GM19455 (cell line): ENCODE measurements at regions not wholly inside any gene's neighbourhood (a gene's known extent, or its start where the extent isn't known, plus 50 kb on each side); places are given as distances from the start of the nearest gene placed in this dataset.

Source experiments
- ATAC-seq: cut with Tn5 transposase; IDR thresholded peaks from one replicate; pipeline ENCODE4 v1.9.1; 2021; ENCODE audit not compliant: unreplicated experiment

DNA sequence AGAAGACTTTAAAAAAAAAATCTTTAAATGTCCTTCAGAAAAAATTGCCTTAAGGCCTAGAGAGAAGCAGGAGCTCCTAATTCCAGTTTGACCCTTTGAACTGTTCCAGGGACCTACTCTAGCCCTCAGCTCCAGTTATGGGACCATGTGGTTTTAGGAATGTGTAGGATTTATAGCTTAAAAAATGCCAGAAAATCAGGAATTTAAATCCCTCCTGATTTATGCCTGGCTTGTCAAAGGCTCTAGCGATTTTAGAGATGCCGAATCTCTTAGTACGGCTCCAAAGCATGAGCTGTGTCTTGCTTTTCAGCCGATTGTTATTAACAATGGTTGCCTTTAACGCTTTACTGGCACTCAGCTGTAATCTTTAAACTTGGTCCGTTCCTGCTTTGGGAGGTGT lies 130.6 kb upstream of the NPVF start:
- no peak for ATAC-seq

DNA sequence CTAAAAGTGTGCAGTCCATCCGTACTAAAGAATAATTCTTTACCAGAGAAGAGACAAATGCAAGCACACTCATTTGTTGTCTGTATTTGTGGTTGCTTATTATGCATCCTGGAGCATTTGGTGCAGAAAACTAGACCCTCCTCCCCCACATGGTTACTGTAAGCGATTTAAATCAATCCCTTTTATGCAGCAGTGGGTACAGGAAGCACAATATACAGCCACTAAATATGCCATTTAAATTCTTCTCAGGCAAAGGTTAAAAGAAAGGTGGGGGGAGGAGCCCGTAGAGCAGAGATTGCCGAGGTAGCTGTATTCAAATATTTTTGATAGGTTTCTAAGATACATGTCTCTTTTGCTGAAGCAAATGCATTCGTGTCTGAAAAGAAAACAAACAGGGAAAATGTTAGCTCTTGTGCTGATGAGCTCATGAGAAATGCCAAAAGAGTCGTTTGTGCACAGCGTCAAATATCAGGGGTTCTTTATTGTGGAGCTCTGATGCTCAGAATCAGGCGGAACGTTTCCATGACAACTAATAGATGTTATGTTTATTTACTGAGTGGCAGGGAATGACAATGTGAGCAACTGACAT lies 131.3 kb upstream of the NPVF start:
- ATAC-seq = no peak

GRCh38 chr7:25360451-25360850 lies 132.2 kb upstream of the NPVF start:
- ATAC-seq = no peak

- no peak for ATAC-seq
These were observed 133.1 kb upstream of the NPVF start for GRCh38 chr7:25361387-25361786.

GRCh38 chr7:25361863-25362262 lies 133.6 kb upstream of the NPVF start:
- no peak for ATAC-seq

- ATAC-seq = no peak
These were observed 140.4 kb upstream of the NPVF start for GRCh38 chr7:25368599-25369201.

DNA sequence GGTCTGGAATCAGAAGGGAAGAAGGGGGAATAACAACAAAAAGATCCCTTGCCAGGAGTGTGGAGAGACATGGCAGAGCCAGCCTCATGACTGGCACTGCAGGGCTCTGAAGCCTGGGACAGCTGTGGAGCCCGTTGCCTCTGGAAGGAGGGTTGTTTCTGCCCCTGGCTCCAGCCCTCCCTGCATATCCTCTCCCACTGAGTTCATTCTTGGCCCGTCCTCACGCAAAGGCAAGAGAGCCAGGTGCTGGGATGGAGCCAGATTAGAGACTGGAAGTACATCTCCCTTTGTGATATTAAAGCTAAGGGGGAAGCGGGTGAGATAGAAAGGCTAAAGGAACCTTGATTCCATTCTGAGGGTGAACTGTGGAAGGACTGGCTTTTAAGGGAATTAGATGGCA lies 141.5 kb upstream of the NPVF start:
- no peak for ATAC-seq

DNA sequence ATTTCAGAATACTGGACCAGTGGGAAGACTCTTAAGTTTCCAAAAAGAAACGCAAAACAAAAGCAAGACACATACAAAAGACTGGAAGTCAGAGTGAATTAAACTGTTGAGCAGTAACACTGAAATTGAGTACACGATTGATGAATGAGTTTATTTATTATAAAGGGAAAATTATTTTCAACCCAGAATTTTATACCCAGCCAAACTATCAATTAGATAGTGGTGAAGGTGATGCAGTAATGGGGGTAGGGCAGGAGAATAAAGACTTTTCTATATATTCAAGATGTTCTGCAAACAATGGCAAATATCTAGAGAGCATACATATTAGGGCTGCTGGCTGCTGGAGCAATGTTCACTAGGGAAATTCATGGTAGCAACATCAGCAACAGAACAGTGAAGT lies 143.7 kb upstream of the NPVF start:
- no peak for ATAC-seq

GRCh38 chr7:25375805-25376600 lies 147.7 kb upstream of the NPVF start:
- ATAC-seq = no peak

GRCh38 chr7:25379351-25380300 lies 151.3 kb upstream of the NPVF start:
- no peak for ATAC-seq

DNA sequence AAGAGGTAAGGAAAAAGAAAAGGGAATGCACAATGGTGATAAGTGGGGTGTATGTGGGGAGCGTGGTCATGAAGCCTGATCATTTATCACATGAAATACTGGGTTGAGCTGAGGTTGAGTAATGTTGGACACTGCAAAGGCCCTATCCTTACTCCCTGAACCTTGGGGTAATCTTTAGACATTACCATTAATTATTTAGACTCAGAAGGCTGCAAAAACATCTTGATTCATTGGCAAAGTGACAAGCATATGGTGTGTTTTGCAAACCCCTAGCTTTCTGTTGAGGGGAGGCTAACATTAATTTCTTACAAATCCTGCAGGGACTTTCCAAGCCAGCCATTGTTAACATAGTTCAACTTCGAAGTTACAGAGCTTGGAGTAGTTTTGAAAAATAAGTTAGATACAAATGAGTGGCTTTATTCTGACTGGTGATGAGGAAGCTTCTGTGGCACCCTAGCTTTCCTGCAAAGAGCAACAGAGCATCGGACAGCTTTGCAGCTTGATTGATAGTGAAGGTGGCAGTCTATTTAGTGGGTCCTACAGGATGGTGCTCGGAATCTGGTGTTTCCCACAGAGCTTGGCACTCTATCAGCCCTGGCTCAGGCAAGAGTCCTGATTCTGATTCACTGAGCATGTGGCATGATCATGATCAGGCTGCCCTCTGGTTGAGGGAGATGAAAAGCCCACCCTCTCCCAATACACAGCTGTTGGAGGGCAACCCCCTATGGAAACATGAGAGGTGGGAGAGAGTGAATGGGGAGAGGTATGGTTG lies 153.7 kb upstream of the NPVF start:
- no peak for ATAC-seq

DNA sequence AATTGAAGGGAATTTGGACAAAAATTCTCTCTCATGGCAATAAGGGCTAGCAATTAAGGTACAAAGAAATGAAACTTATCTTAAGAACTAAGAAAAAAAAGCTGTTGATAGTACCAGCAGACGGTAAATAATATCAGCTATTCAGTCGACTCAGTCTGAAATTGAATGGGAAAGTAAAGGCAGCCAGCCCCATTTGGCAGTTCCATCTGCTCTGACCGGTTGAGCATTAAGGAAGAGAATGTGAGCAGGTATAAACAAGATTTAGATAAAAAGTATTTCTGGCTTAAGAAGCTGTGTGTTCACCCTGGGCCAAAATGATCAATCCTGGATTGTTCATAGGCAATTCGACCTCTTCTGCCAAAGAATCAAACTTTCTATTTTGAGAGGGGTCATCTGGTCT lies 154.6 kb upstream of the NPVF start:
- ATAC-seq = no peak

DNA sequence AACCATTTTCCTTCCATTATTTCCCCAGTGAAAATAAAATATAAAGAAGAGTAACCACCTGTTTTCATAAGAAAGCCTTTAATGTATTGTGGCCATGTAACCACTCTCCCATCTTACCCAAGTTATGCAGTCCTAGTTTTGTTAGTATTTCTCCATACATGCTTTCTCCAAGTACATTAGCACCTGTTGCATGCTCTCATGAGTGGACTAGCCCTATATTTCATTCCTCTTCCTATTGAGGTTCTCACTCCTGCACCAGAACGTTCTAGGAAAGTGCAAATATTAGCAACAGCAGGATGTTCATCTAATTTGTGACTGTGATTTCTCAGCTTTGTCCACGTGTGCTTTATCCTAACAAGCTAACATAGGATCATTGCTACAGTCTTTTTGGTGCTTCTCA lies 155.1 kb upstream of the NPVF start:
- no peak for ATAC-seq

- ATAC-seq = no peak
These were observed 156.7 kb upstream of the NPVF start for GRCh38 chr7:25384788-25385505.

- ATAC-seq = no peak
These were observed 157.3 kb upstream of the NPVF start for GRCh38 chr7:25385506-25386136.

- no peak for ATAC-seq
These were observed 158.0 kb upstream of the NPVF start for GRCh38 chr7:25386311-25386744.

DNA sequence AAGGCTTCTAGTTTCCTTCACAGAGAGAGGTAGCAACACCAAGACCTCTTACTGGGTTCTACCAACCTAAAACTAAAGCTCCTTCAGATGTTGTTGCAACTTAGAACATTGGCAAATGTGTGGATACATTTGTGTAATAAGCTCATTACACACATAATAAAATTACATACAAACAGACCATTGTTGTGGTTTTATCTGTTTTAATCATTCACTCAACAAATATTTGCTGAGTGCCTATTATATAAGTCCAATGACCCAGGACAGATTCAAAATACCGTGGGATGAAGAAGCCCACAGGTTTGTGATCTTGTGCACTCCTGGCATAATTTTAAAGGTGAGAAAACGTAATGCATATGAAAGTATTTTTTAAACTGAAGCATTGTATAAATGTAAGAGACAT lies 160.4 kb upstream of the NPVF start:
- no peak for ATAC-seq

DNA sequence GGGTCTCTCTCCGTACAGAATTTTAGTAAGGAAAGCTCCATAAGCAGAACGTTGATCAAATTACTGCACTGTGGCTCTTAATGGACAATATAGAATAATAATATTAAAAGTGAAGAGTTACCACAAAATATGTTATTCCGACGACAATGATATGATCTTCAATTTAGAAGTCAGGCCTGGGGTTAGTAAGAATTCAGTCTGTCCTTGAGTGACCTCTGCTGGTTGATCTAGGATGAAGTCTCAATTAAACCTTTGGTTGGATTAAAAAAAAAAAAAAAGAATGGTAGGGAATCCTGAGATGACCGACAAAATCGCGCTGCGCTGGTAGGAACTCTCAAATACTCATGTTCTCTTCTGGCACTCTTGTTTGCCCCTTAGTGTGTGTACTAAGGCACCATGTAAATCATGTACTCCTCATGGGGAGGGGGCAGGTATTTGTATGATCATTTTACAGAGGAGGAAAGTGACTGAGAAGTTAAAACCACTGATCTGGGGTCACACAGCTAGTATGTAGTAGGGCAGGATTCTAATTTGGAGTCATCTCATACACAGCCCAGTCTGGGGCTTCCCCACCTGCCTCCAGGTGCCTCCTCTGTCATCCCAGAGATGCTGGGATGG lies 161.3 kb upstream of the NPVF start:
- ATAC-seq = no peak

DNA sequence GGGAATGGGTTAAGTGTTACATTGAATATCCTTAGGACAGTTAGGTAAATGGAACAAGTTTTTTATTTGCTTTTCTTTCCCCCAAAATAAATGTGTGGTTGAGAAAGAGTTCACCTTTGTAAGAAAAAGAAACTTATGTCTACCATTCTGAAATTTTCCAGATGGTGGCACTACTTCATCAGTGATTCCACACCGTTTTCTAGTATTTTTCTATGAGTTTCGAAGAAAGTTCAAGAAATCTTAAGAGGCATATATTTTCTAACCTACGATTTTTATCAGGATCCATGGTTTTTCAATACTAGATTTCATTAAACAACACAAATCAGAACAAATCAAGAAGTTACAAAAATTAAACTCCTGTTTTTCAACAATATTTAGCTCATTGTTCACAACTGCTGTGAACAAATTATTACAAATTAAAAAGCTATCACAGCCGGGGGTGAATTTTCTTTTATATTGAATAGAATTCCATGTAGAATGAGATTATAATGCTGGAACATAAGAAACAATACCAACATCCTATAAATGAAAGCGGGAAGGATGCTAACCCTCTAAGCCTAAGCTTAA lies 163.1 kb upstream of the NPVF start:
- ATAC-seq = no peak
